ENCODE measurements at regions not wholly inside any gene's neighbourhood (a gene's known extent, or its start where the extent isn't known, plus 50 kb on each side); places are given as distances from the start of the nearest gene placed in this dataset.

- TF ChIP-seq, protein P1, sequence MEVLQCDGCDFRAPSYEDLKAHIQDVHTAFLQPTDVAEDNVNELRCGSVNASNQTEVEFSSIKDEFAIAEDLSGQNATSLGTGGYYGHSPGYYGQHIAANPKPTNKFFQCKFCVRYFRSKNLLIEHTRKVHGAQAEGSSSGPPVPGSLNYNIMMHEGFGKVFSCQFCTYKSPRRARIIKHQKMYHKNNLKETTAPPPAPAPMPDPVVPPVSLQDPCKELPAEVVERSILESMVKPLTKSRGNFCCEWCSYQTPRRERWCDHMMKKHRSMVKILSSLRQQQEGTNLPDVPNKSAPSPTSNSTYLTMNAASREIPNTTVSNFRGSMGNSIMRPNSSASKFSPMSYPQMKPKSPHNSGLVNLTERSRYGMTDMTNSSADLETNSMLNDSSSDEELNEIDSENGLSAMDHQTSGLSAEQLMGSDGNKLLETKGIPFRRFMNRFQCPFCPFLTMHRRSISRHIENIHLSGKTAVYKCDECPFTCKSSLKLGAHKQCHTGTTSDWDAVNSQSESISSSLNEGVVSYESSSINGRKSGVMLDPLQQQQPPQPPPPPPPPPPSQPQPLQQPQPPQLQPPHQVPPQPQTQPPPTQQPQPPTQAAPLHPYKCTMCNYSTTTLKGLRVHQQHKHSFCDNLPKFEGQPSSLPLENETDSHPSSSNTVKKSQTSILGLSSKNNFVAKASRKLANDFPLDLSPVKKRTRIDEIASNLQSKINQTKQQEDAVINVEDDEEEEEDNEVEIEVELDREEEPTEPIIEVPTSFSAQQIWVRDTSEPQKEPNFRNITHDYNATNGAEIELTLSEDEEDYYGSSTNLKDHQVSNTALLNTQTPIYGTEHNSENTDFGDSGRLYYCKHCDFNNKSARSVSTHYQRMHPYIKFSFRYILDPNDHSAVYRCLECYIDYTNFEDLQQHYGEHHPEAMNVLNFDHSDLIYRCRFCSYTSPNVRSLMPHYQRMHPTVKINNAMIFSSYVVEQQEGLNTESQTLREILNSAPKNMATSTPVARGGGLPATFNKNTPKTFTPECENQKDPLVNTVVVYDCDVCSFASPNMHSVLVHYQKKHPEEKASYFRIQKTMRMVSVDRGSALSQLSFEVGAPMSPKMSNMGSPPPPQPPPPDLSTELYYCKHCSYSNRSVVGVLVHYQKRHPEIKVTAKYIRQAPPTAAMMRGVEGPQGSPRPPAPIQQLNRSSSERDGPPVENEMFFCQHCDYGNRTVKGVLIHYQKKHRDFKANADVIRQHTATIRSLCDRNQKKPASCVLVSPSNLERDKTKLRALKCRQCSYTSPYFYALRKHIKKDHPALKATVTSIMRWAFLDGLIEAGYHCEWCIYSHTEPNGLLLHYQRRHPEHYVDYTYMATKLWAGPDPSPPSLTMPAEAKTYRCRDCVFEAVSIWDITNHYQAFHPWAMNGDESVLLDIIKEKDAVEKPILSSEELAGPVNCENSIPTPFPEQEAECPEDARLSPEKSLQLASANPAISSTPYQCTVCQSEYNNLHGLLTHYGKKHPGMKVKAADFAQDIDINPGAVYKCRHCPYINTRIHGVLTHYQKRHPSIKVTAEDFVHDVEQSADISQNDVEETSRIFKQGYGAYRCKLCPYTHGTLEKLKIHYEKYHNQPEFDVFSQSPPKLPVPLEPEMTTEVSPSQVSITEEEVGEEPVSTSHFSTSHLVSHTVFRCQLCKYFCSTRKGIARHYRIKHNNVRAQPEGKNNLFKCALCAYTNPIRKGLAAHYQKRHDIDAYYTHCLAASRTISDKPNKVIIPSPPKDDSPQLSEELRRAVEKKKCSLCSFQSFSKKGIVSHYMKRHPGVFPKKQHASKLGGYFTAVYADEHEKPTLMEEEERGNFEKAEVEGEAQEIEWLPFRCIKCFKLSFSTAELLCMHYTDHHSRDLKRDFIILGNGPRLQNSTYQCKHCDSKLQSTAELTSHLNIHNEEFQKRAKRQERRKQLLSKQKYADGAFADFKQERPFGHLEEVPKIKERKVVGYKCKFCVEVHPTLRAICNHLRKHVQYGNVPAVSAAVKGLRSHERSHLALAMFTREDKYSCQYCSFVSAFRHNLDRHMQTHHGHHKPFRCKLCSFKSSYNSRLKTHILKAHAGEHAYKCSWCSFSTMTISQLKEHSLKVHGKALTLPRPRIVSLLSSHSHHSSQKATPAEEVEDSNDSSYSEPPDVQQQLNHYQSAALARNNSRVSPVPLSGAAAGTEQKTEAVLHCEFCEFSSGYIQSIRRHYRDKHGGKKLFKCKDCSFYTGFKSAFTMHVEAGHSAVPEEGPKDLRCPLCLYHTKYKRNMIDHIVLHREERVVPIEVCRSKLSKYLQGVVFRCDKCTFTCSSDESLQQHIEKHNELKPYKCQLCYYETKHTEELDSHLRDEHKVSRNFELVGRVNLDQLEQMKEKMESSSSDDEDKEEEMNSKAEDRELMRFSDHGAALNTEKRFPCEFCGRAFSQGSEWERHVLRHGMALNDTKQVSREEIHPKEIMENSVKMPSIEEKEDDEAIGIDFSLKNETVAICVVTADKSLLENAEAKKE (CRISPR knock-in tag; IDR thresholded peaks at IDR 0.05), result no peak
These were observed 82.2 kb upstream of the LMO4 start (continued) for GRCh38 chr1:87246436-87246835.

GRCh38 chr1:87249803-87250202 is 78.9 kb upstream of the LMO4 start:
- Mint-ChIP-seq H3K27me3 (ENCODE audit: insufficient read depth, low read depth, poor library complexity) (peaks cover 4% of the 10 kb centered on the region), H3K9me3 (peaks cover 11% of the 10 kb centered on the region; the same call in 2 of the 3 replicates), H3K4me1 (no peaks in the 10 kb centered on the region), H3K4me3 (no peak overlapping the region), H3K27ac (no peak overlapping the region), H3K36me3 (ENCODE audit: low read depth) (no peaks in the 10 kb centered on the region; the same call in 1 of the 3 replicates)
- no peak for DNase-seq (ENCODE audit: low spot score)
- H3K9me2 ChIP-seq (ENCODE audit: insufficient read depth), result no peaks in the 10 kb centered on the region
- H2AFZ ChIP-seq, result 0 out of 2 replicates have a peak overlapping the region, but pooled peaks have one; percentile 18
- no peak for ATAC-seq
- H3K4me3 ChIP-seq, result no peak overlapping the region
- H3F3A ChIP-seq (replicated peaks; ENCODE audit: low read depth), result no peaks in the 10 kb centered on the region
- H3K27ac ChIP-seq (ENCODE audit: low read depth), result no peak overlapping the region
- no peaks in the 10 kb centered on the region for H3K36me3 ChIP-seq (ENCODE audit: insufficient read depth)
- no peaks in the 10 kb centered on the region for H4K20me1 ChIP-seq (replicated peaks; ENCODE audit: insufficient read depth)
- H3K4me2 ChIP-seq, result no peak overlapping the region
- H3K4me1 ChIP-seq (ENCODE audit: insufficient read depth), result no peaks in the 10 kb centered on the region
- H3K79me2 ChIP-seq (replicated peaks; ENCODE audit: insufficient read depth), result no peaks in the 10 kb centered on the region
- H3K27me3 ChIP-seq (ENCODE audit: insufficient read depth), result no peaks in the 10 kb centered on the region
- TF ChIP-seq POLR2AphosphoS5 (IDR thresholded peaks at IDR 0.05; ENCODE audit: low read depth) (no peak), REST (IDR thresholded peaks at IDR 0.05; ENCODE audit: unreplicated experiment) (no peak)
- TF ChIP-seq, protein P1 (CRISPR knock-in tag; IDR thresholded peaks at IDR 0.05), result no peak

All from GM23338 (cell line).